ENCODE measurements at regions not wholly inside any gene's neighbourhood (a gene's known extent, or its start where the extent isn't known, plus 50 kb on each side); places are given as distances from the start of the nearest gene placed in this dataset.

- TF ChIP-seq GLIS3 (CRISPR knock-in tag; IDR thresholded peaks at IDR 0.05) (no peak), OSR1 (CRISPR knock-in tag; IDR thresholded peaks at IDR 0.05) (no peak), ZC3H10 (CRISPR knock-in tag; IDR thresholded peaks at IDR 0.05) (no peak), TCF4 (CRISPR knock-in tag; IDR thresholded peaks at IDR 0.05; ENCODE audit: borderline replicate concordance) (no peak), ZNF565 (CRISPR knock-in tag; conservative IDR thresholded peaks at IDR 0.05; ENCODE audit: low read depth) (no peak), PATZ1 (CRISPR knock-in tag; IDR thresholded peaks at IDR 0.05; ENCODE audit: borderline replicate concordance) (no peak; the same call in 1 of the 2 replicates), ZNF8 (CRISPR knock-in tag; IDR thresholded peaks at IDR 0.05) (no peak)
Observed at GRCh38 chr1:57474137-57474750, 50.4 kb upstream of the DAB1 start.
